ENCODE measurements at regions not wholly inside any gene's neighbourhood (a gene's known extent, or its start where the extent isn't known, plus 50 kb on each side); places are given as distances from the start of the nearest gene placed in this dataset.

GRCh38 chr10:75304741-75305390, 69.1 kb upstream of the COMTD1 start:
- no peak for DNase-seq (ENCODE audit: low spot score)
- ATAC-seq = no peak
- Mint-ChIP-seq H3K36me3 (no peaks in the 10 kb centered on the region), H3K27me3 (peaks cover 3 to 14% of the 10 kb centered on the region in 2 donors), H3K27ac (no peak overlapping the region), H3K9me3 (peaks cover 3% of the 10 kb centered on the region), H3K4me1 (ENCODE audit: low read depth in 2 of 2) (no peaks in the 10 kb centered on the region), H3K4me3 (no peak overlapping the region)

GRCh38 chr10:75304313-75304712, 68.6 kb upstream of the COMTD1 start:
- DNase-seq (ENCODE audit: low spot score) = no peak
- Mint-ChIP-seq H3K9me3 (peaks cover 3% of the 10 kb centered on the region), H3K4me1 (ENCODE audit: low read depth in 2 of 2) (no peaks in the 10 kb centered on the region), H3K4me3 (no peak overlapping the region), H3K36me3 (no peaks in the 10 kb centered on the region), H3K27me3 (peaks cover 3 to 14% of the 10 kb centered on the region in 2 donors), H3K27ac (no peak overlapping the region)
- no peak for ATAC-seq

- no peak for DNase-seq (ENCODE audit: low spot score)
- H3K4me1 Mint-ChIP-seq (ENCODE audit: low read depth in 2 of 2) = no peaks in the 10 kb centered on the region
- no peak overlapping the region for H3K4me3 Mint-ChIP-seq
- no peaks in the 10 kb centered on the region for H3K36me3 Mint-ChIP-seq
- peaks cover 3% of the 10 kb centered on the region for H3K9me3 Mint-ChIP-seq
- ATAC-seq = no peak
- peaks cover 3 to 10% of the 10 kb centered on the region in 2 donors for H3K27me3 Mint-ChIP-seq
- no peak overlapping the region for H3K27ac Mint-ChIP-seq
These were observed 67.5 kb upstream of the COMTD1 start for GRCh38 chr10:75303045-75303777.

GRCh38 chr10:75302029-75302428, 66.3 kb upstream of the COMTD1 start:
- Mint-ChIP-seq H3K27ac (no peak overlapping the region), H3K9me3 (peaks cover 3% of the 10 kb centered on the region), H3K27me3 (peaks cover 3 to 9% of the 10 kb centered on the region in 2 donors), H3K4me1 (ENCODE audit: low read depth in 2 of 2) (no peaks in the 10 kb centered on the region), H3K36me3 (no peaks in the 10 kb centered on the region), H3K4me3 (no peak overlapping the region)
- no peak for ATAC-seq
- no peak for DNase-seq (ENCODE audit: low spot score)

- peaks cover 2% of the 10 kb centered on the region for H3K9me3 Mint-ChIP-seq
- no peaks in the 10 kb centered on the region for H3K36me3 Mint-ChIP-seq
- ATAC-seq = no peak
- H3K27me3 Mint-ChIP-seq = peaks cover 2 to 4% of the 10 kb centered on the region in 2 donors
- H3K4me3 Mint-ChIP-seq = no peak overlapping the region
- H3K27ac Mint-ChIP-seq = no peak overlapping the region
- no peak for DNase-seq (ENCODE audit: low spot score)
- H3K4me1 Mint-ChIP-seq (ENCODE audit: low read depth in 2 of 2) = no peaks in the 10 kb centered on the region
These were observed 61.4 kb upstream of the COMTD1 start for GRCh38 chr10:75297021-75297599.

GRCh38 chr10:75295868-75296441, 60.2 kb upstream of the COMTD1 start:
- Mint-ChIP-seq H3K27ac (no peak overlapping the region), H3K27me3 (no peaks in the 10 kb centered on the region), H3K4me1 (ENCODE audit: low read depth in 2 of 2) (no peaks in the 10 kb centered on the region), H3K9me3 (no peaks in the 10 kb centered on the region), H3K4me3 (no peak overlapping the region), H3K36me3 (no peaks in the 10 kb centered on the region)
- DNase-seq (ENCODE audit: low spot score) (no peak), ATAC-seq (no peak)

GRCh38 chr10:75294866-75295701, 59.3 kb upstream of the COMTD1 start:
- Mint-ChIP-seq H3K27me3 (peaks cover 2 to 8% of the 10 kb centered on the region in 2 donors), H3K4me3 (peak overlapping the region; percentile 65), H3K27ac (no peak overlapping the region), H3K36me3 (no peaks in the 10 kb centered on the region), H3K4me1 (ENCODE audit: low read depth in 2 of 2) (no peaks in the 10 kb centered on the region), H3K9me3 (no peaks in the 10 kb centered on the region)
- ATAC-seq (peak; percentile 88 to 89), DNase-seq (ENCODE audit: low spot score) (peak; percentile 72)

- Mint-ChIP-seq H3K9me3 (no peaks in the 10 kb centered on the region), H3K36me3 (no peaks in the 10 kb centered on the region), H3K27ac (no peak overlapping the region), H3K27me3 (peaks cover 5 to 14% of the 10 kb centered on the region in 2 donors), H3K4me1 (ENCODE audit: low read depth in 2 of 2) (no peaks in the 10 kb centered on the region), H3K4me3 (peak overlapping the region; percentile 65)
- DNase-seq (ENCODE audit: low spot score) (no peak), ATAC-seq (peak; percentile 23 to 33)
These were observed 58.7 kb upstream of the COMTD1 start for GRCh38 chr10:75294518-75294865.

- Mint-ChIP-seq H3K36me3 (no peaks in the 10 kb centered on the region), H3K9me3 (no peaks in the 10 kb centered on the region), H3K27ac (no peak overlapping the region), H3K4me3 (peak overlapping the region; percentile 27), H3K4me1 (ENCODE audit: low read depth in 2 of 2) (no peaks in the 10 kb centered on the region), H3K27me3 (peaks cover 5 to 15% of the 10 kb centered on the region in 2 donors)
- no peak for ATAC-seq
- DNase-seq (ENCODE audit: low spot score) = no peak
These were observed 58.3 kb upstream of the COMTD1 start for GRCh38 chr10:75294031-75294437.

- Mint-ChIP-seq H3K27me3 (peaks cover 5 to 15% of the 10 kb centered on the region in 2 donors), H3K4me1 (ENCODE audit: low read depth in 2 of 2) (no peaks in the 10 kb centered on the region), H3K9me3 (no peaks in the 10 kb centered on the region), H3K4me3 (peak overlapping the region; percentile 27), H3K27ac (no peak overlapping the region), H3K36me3 (no peaks in the 10 kb centered on the region)
- ATAC-seq = no peak
- DNase-seq (ENCODE audit: low spot score) = no peak
These were observed 57.7 kb upstream of the COMTD1 start for GRCh38 chr10:75293446-75293820.

GRCh38 chr10:75292794-75293445, 57.2 kb upstream of the COMTD1 start:
- peak overlapping the region; percentile 27 for H3K4me3 Mint-ChIP-seq
- H3K4me1 Mint-ChIP-seq (ENCODE audit: low read depth in 2 of 2) = no peaks in the 10 kb centered on the region
- H3K9me3 Mint-ChIP-seq = no peaks in the 10 kb centered on the region
- H3K27ac Mint-ChIP-seq = no peak overlapping the region
- peaks cover 5 to 18% of the 10 kb centered on the region in 2 donors for H3K27me3 Mint-ChIP-seq
- no peak for ATAC-seq
- H3K36me3 Mint-ChIP-seq = no peaks in the 10 kb centered on the region
- no peak for DNase-seq (ENCODE audit: low spot score)

- Mint-ChIP-seq H3K27me3 (peaks cover 12 to 28% of the 10 kb centered on the region in 2 donors), H3K9me3 (no peaks in the 10 kb centered on the region), H3K4me1 (ENCODE audit: low read depth in 2 of 2) (no peaks in the 10 kb centered on the region), H3K27ac (no peak overlapping the region), H3K36me3 (no peaks in the 10 kb centered on the region), H3K4me3 (no peak overlapping the region)
- ATAC-seq (no peak), DNase-seq (ENCODE audit: low spot score) (no peak)
These were observed 56.0 kb upstream of the COMTD1 start for GRCh38 chr10:75291805-75292204.

GRCh38 chr10:75288140-75288711, 52.5 kb upstream of the COMTD1 start:
- Mint-ChIP-seq H3K36me3 (no peaks in the 10 kb centered on the region), H3K27me3 (peaks cover 29 to 49% of the 10 kb centered on the region in 2 donors), H3K4me3 (no peak overlapping the region), H3K27ac (no peak overlapping the region), H3K4me1 (ENCODE audit: low read depth in 2 of 2) (no peaks in the 10 kb centered on the region), H3K9me3 (no peaks in the 10 kb centered on the region)
- ATAC-seq (no peak), DNase-seq (ENCODE audit: low spot score) (no peak)

All from natural killer cell treated with Interleukin-12 subunit alpha and Interleukin-12 subunit beta and Interleukin-15 and Interleukin-18, amount 100 ng/mL, for 72 hours (primary cell).